ENCODE measurements at regions not wholly inside any gene's neighbourhood (a gene's known extent, or its start where the extent isn't known, plus 50 kb on each side); places are given as distances from the start of the nearest gene placed in this dataset.

DNA sequence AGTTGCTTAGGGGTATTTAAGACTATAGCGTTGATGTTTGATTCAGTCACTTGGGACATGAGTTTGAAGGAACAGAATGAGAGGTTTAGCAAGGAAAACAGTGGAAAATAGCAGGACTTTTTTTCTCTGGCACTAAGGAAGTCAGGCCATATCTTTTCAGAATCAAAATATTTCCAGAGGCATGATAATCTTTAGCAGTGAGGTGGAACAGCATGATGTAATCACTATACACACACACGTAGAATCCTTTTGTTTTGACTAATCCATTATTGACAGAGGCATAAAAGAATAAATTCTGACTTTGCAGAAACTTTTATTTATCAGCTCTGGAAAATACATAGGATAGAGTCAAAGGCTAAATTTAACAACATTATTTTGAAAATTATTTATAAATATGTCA, 174.1 kb downstream of the ZPLD1 start:
- DNase-seq (ENCODE audit: extremely low spot score): no peak
- CTCF ChIA-PET: no interaction called here
- no peak for TF ChIP-seq CTCF (IDR thresholded peaks at IDR 0.05; ENCODE audit: control extremely low read depth, extremely low read depth, low read depth, missing control alignments)
- POLR2A ChIA-PET: no interaction called here

GRCh38 chr3:102614021-102614569, 179.3 kb downstream of the ZPLD1 start:
- ChIA-PET POLR2A (no interaction called here), CTCF (interaction anchor here (1.2 kb wide), 1 partner anchor 9 kb away, joined by 4 read pairs; no protein-coding TSS in a partner anchor)
- DNase-seq (ENCODE audit: extremely low spot score): no peak
- no peak for TF ChIP-seq CTCF (IDR thresholded peaks at IDR 0.05; ENCODE audit: control extremely low read depth, extremely low read depth, low read depth, missing control alignments)

DNA sequence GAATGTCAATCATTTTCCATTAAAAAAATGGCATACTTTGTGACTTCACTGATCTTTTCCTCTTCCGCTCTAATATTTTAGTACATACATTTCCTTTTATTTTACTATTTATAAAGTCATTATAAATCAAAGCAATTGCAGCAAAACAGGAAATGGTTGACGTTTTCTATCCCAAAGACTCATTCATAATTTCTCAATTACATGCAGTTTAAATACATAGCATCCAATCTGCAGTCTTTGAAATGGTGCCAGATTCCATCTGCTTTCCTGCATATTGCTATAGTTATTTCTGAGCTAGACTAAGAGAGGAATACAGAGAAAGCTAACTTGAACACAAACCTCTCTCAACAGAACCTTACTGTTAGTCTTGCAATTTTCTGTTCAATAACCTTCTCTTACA, 179.8 kb downstream of the ZPLD1 start:
- ChIA-PET CTCF (interaction anchor here (1.2 kb wide), 1 partner anchor 10 kb away, joined by 4 read pairs; no protein-coding TSS in a partner anchor), POLR2A (no interaction called here)
- TF ChIP-seq CTCF (IDR thresholded peaks at IDR 0.05; ENCODE audit: control extremely low read depth, extremely low read depth, low read depth, missing control alignments): no peak
- DNase-seq (ENCODE audit: extremely low spot score): no peak

- ChIA-PET POLR2A (no interaction called here), CTCF (no interaction called here)
- TF ChIP-seq CTCF (IDR thresholded peaks at IDR 0.05; ENCODE audit: control extremely low read depth, extremely low read depth, low read depth, missing control alignments): no peak
- DNase-seq (ENCODE audit: extremely low spot score): no peak
Observed at GRCh38 chr3:102617381-102617780, 182.6 kb downstream of the ZPLD1 start.

DNA sequence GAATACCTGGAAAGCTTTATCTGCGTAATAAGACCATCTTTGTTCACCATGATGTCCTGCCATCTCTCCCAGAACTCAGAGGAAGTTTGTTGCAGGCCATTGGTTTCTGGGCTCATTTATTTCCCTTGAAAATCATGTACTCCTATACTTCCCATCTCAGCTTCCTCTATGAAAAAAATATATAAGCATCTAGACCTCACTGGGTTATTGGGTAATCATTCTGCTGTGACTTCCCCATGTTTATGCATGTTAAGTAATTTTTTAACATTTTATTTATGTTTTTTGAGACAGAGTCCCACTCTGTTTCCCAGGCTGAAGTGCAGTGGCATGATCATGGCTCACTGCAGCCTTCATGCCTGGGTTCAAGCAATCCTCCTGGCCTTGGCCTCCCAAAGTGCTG, 184.5 kb downstream of the ZPLD1 start:
- no peak for DNase-seq (ENCODE audit: extremely low spot score)
- no peak for TF ChIP-seq CTCF (IDR thresholded peaks at IDR 0.05; ENCODE audit: control extremely low read depth, extremely low read depth, low read depth, missing control alignments)
- CTCF ChIA-PET: interaction anchor here (1.0 to 1.5 kb wide), 3 partner anchors 8 to 17 kb away, joined by 3 to 7 read pairs (median 3); no protein-coding TSS in a partner anchor
- POLR2A ChIA-PET: no interaction called here

GRCh38 chr3:102629943-102630342, 195.1 kb downstream of the ZPLD1 start:
- no peak for TF ChIP-seq CTCF (IDR thresholded peaks at IDR 0.05; ENCODE audit: control extremely low read depth, extremely low read depth, low read depth, missing control alignments)
- POLR2A ChIA-PET: no interaction called here
- no peak for DNase-seq (ENCODE audit: extremely low spot score)
- CTCF ChIA-PET: no interaction called here

DNA sequence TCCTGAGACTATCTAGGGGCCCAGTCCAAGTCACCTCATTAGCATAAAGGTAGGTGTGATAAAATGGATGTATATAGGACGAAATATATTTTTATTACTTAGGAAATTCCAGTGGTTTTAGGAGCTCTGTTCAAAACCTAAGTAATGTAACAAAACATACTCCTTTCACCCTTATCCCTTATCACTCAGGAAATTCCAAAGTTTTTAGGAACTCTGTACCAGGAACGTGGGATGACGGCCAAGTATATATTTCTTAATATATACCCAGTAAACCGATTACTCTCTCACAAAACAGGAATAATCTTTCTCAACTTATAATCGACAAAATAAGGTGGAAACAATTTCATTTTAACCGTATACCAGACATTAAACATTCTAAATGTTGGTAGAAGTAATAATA, 195.7 kb downstream of the ZPLD1 start:
- CTCF ChIA-PET: no interaction called here

More for the DNA sequence above, 195.7 kb downstream of the ZPLD1 start:
- DNase-seq (ENCODE audit: extremely low spot score): no peak
- no peak for TF ChIP-seq CTCF (IDR thresholded peaks at IDR 0.05; ENCODE audit: control extremely low read depth, extremely low read depth, low read depth, missing control alignments)
- POLR2A ChIA-PET: no interaction called here

Data from GM10248 (cell line).